SK-N-SH treated with all-trans-retinoic acid at 6 μM for 48 hours (cell line): ENCODE measurements at regions not wholly inside any gene's neighbourhood (a gene's known extent, or its start where the extent isn't known, plus 50 kb on each side); places are given as distances from the start of the nearest gene placed in this dataset.

Experiments used
- CREB5 ChIP-seq: fragments of 250-450 bp; sonication (Bioruptor Pico); IDR thresholded peaks from 2 replicates; pipeline ENCODE4 v1.5.1; 2020; ENCODE audit warnings: low read depth, mild to moderate bottlenecking, moderate library complexity
- PATZ1 ChIP-seq: fragments of 250-450 bp; sonication (Bioruptor Pico); IDR thresholded peaks from 2 replicates; pipeline ENCODE4 v1.8.0; 2020; ENCODE audit warnings: mild to moderate bottlenecking, moderate library complexity, borderline replicate concordance
- RARB ChIP-seq: fragments of 250-450 bp; sonication (Bioruptor Pico); IDR thresholded peaks from 2 replicates; pipeline ENCODE4 v1.8.0; 2021; ENCODE audit warnings: mild to moderate bottlenecking, moderate library complexity

DNA sequence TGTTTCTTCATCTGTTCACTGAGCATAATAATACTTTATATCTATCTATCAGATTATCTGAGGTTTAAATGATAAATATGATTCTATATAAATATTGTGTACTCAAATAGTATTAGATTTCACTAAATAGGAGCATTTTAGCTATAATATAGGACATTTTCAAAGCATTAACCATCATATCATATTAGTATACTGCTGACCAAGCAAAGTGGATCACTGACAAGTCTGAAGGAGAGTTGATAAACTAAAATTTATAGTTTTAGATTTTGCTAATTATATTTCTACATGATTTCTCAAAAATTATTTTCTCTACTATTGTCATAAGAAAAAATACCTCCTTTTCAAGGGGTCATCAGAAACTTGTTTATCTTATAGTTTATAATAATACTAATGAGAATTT, 937.8 kb upstream of the LRATD1 start:
- TF ChIP-seq PATZ1 (no peak), RARB (no peak), CREB5 (CRISPR knock-in tag) (no peak)
